Liver (tissue), 7 donors: ENCODE measurements at regions not wholly inside any gene's neighbourhood (a gene's known extent, or its start where the extent isn't known, plus 50 kb on each side); places are given as distances from the start of the nearest gene placed in this dataset.

Source experiments
- DNase-seq: peaks from one replicate; pipeline ENCODE4 v3.0.0-alpha.2; 2017; ENCODE audit warnings: low spot score
- H3K27ac ChIP-seq, 2 donors: one replicate each; pipeline ENCODE4 v1.7.0; 2013; ENCODE audit warnings: inconsistent platforms in 2 of 2, low read length in 2 of 2, control low read depth in 1 of 2, low read depth in 1 of 2, mild to moderate bottlenecking in 1 of 2
- H3K27me3 ChIP-seq, 4 donors: one replicate each; pipeline versions ENCODE4 v1.6.1 to v1.7.0; 2013; ENCODE audit warnings: low read length in 3 of 4, inconsistent platforms in 1 of 4, mild to moderate bottlenecking in 1 of 4, moderate library complexity in 1 of 4; ENCODE audit not compliant: control insufficient read depth in 4 of 4, insufficient read depth in 4 of 4
- H3K36me3 ChIP-seq, 4 donors: one replicate each; pipeline versions ENCODE4 v1.6.1 to v1.7.0; 2013; ENCODE audit warnings: low read length in 3 of 4, mild to moderate bottlenecking in 3 of 4, low read depth in 1 of 4, moderate library complexity in 1 of 4; ENCODE audit not compliant: control insufficient read depth in 4 of 4, insufficient read depth in 3 of 4
- H3K4me1 ChIP-seq, 4 donors: one replicate each; pipeline versions ENCODE4 v1.6.1 to v1.7.0; 2013; ENCODE audit warnings: low read length in 3 of 4, mild to moderate bottlenecking in 3 of 4, moderate library complexity in 1 of 4; ENCODE audit not compliant: control insufficient read depth in 4 of 4, insufficient read depth in 4 of 4
- H3K4me3 ChIP-seq, 3 donors: one replicate each; pipeline versions ENCODE4 v1.6.1 to v1.7.0; 2013; ENCODE audit warnings: low read length in 3 of 3, control low read depth in 1 of 3, low read depth in 1 of 3, mild to moderate bottlenecking in 1 of 3
- H3K9ac ChIP-seq, 2 donors: one replicate each; pipeline ENCODE4 v1.7.0; 2013; ENCODE audit warnings: low read length in 2 of 2, mild to moderate bottlenecking in 2 of 2, moderate library complexity in 2 of 2, control low read depth in 1 of 2, low read depth in 1 of 2
- H3K9me3 ChIP-seq, 4 donors: one replicate each; pipeline versions ENCODE4 v1.6.1 to v1.7.0; 2013; ENCODE audit warnings: low read length in 3 of 4; ENCODE audit not compliant: control insufficient read depth in 4 of 4
- FOXA1 ChIP-seq: IDR thresholded peaks from 2 replicates; pipeline ENCODE4 v1.6.1; 2016; ENCODE audit warnings: antibody characterized with exemption
- FOXA2 ChIP-seq: IDR thresholded peaks from 2 replicates; pipeline ENCODE4 v1.6.1; 2016; ENCODE audit warnings: antibody characterized with exemption
- HNF4A ChIP-seq, 2 donors: conservative IDR thresholded peaks; 2 replicates each; pipeline ENCODE4 v1.6.1; 2016; ENCODE audit warnings: antibody characterized with exemption in 2 of 2, mild to moderate bottlenecking in 2 of 2
- HNF4G ChIP-seq: IDR thresholded peaks from 2 replicates; pipeline ENCODE4 v1.6.1; 2016; ENCODE audit warnings: antibody characterized with exemption
- JUND ChIP-seq, 2 donors: IDR thresholded peaks; 2 replicates each; pipeline ENCODE4 v1.6.1; 2016; ENCODE audit warnings: antibody characterized with exemption in 2 of 2
- MAX ChIP-seq: IDR thresholded peaks from 2 replicates; pipeline ENCODE4 v1.6.1; 2016; ENCODE audit warnings: antibody characterized with exemption
- NR2F2 ChIP-seq: IDR thresholded peaks from 2 replicates; pipeline ENCODE4 v1.6.1; 2016; ENCODE audit warnings: antibody characterized with exemption
- RAD21 ChIP-seq, 2 donors: IDR thresholded peaks; 2 replicates each; pipeline ENCODE4 v1.6.1; 2016; ENCODE audit warnings: antibody characterized with exemption in 2 of 2, mild to moderate bottlenecking in 2 of 2
- REST ChIP-seq: IDR thresholded peaks from 2 replicates; pipeline ENCODE4 v1.6.1; 2016; ENCODE audit warnings: antibody characterized with exemption, mild to moderate bottlenecking
- RXRA ChIP-seq, 2 donors: IDR thresholded peaks; 2 replicates each; pipeline ENCODE4 v1.6.1; 2017 to 2018; ENCODE audit warnings: antibody characterized with exemption in 2 of 2, mild to moderate bottlenecking in 1 of 2
- SP1 ChIP-seq: IDR thresholded peaks from 2 replicates; pipeline ENCODE4 v1.6.1; 2018; ENCODE audit warnings: antibody characterized with exemption, mild to moderate bottlenecking
- YY1 ChIP-seq: IDR thresholded peaks from 2 replicates; pipeline ENCODE4 v1.6.1; 2016; ENCODE audit warnings: antibody characterized with exemption, mild to moderate bottlenecking
- ZBTB33 ChIP-seq: IDR thresholded peaks from 2 replicates; pipeline ENCODE4 v1.6.1; 2016; ENCODE audit warnings: antibody characterized with exemption
- WGBS: extraction: QIAGEN DNeasy Blood & Tissue Kit; methylation state at CpG from one replicate; pipeline ENCODE4 v1.1.7; 2013; 5-methylcytosine and 5-hydroxymethylcytosine counted together
- donor health status: healthy.
- donor health status: healthy.
- donor health status: healthy.
- donor health status: healthy.

GRCh38 chr4:154030152-154030551 lies 241.3 kb upstream of the SFRP2 start:
- Histone ChIP-seq H3K9me3 (no peaks in the 10 kb centered on the region), H3K4me3 (no peak overlapping the region), H3K9ac (no peak overlapping the region), H3K27ac (no peak overlapping the region), H3K36me3 (no peaks in the 10 kb centered on the region), H3K27me3 (no peaks in the 10 kb centered on the region), H3K4me1 (no peaks in the 10 kb centered on the region)
- DNase-seq: no peak
- TF ChIP-seq NR2F2: no peak
- no peak for TF ChIP-seq FOXA1
- no peak for TF ChIP-seq FOXA2
- no peak for TF ChIP-seq ZBTB33
- TF ChIP-seq YY1: no peak
- TF ChIP-seq RXRA (IDR thresholded peaks at IDR 0.05): no peak
- TF ChIP-seq SP1: no peak
- TF ChIP-seq REST: no peak
- TF ChIP-seq JUND (IDR thresholded peaks at IDR 0.05): no peak
- no peak for TF ChIP-seq RAD21 (IDR thresholded peaks at IDR 0.05)
- TF ChIP-seq MAX: no peak
- 75% methylated on average over 2 of the region's 2 CpGs for WGBS

- Histone ChIP-seq H3K27ac (no peak overlapping the region), H3K36me3 (no peaks in the 10 kb centered on the region), H3K9ac (no peak overlapping the region), H3K9me3 (no peaks in the 10 kb centered on the region), H3K4me3 (no peak overlapping the region), H3K4me1 (peaks cover 0 to 2% (median 0%) of the 10 kb centered on the region in 4 donors), H3K27me3 (no peaks in the 10 kb centered on the region)
- DNase-seq: no peak
- no peak for TF ChIP-seq FOXA2
- 84% methylated on average over 2 of the region's 2 CpGs for WGBS
Observed at GRCh38 chr4:154029171-154029570, 240.3 kb upstream of the SFRP2 start.

GRCh38 chr4:154025110-154025509 lies 236.2 kb upstream of the SFRP2 start:
- no peak overlapping the region for H3K9ac ChIP-seq
- DNase-seq: no peak
- H3K9me3 ChIP-seq: no peaks in the 10 kb centered on the region
- peaks cover 0 to 5% (median 0%) of the 10 kb centered on the region in 4 donors for H3K4me1 ChIP-seq
- no peak for TF ChIP-seq HNF4G
- TF ChIP-seq RAD21 (IDR thresholded peaks at IDR 0.05): no peak
- no peak for TF ChIP-seq HNF4A (conservative IDR thresholded peaks at IDR 0.05)
- no peak for TF ChIP-seq FOXA2
- TF ChIP-seq ZBTB33: no peak
- TF ChIP-seq REST: no peak
- TF ChIP-seq NR2F2: no peak
- no peak overlapping the region for H3K27ac ChIP-seq
- 68% methylated on average over 2 of the region's 2 CpGs for WGBS
- no peak overlapping the region for H3K4me3 ChIP-seq
- H3K36me3 ChIP-seq: no peaks in the 10 kb centered on the region
- H3K27me3 ChIP-seq: no peaks in the 10 kb centered on the region
